H1 (cell line): ENCODE measurements at regions not wholly inside any gene's neighbourhood (a gene's known extent, or its start where the extent isn't known, plus 50 kb on each side); places are given as distances from the start of the nearest gene placed in this dataset.

Experiments
- CTCF ChIA-PET: fragments of 300-600 bp; sonication (Branson Sonifier 250); formaldehyde crosslinking; loops from one replicate; lab custom pipeline; 2021; ENCODE audit not compliant: partially characterized antibody; lab: Charles Lee
- POLR2A ChIA-PET: fragments of 300-600 bp; sonication (Branson Sonifier 250); formaldehyde crosslinking; loops from one replicate; lab custom pipeline; 2021; ENCODE audit warnings: inconsistent platforms; ENCODE audit not compliant: partially characterized antibody; lab: Charles Lee
- DNase-seq, 2 experiments: peaks; one replicate each; pipeline versions ENCODE4 v3.0.0 to v3.0.0-alpha.2; 2010 to 2022; ENCODE audit warnings: low spot score in 2 of 2, low read depth in 1 of 2, mixed read lengths in 1 of 2
- FAIRE-seq: peaks from 2 replicates; lab custom pipeline; 2011; peaks lifted over from hg19 to GRCh38; lab: Jason Lieb, UNC
- H2AFZ ChIP-seq: 2 replicates; pipeline ENCODE4 v1.8.1; 2012; ENCODE audit warnings: low read length, inconsistent platforms
- H2AK5ac ChIP-seq: 2 replicates; pipeline ENCODE4 v1.6.1; 2013; ENCODE audit warnings: low read depth, low read length
- H2BK120ac ChIP-seq: replicated peaks from 2 replicates; pipeline ENCODE3; 2013; ENCODE audit warnings: low read depth, low read length, inconsistent platforms
- H2BK12ac ChIP-seq: 2 replicates; pipeline ENCODE4 v1.6.1; 2013; ENCODE audit warnings: low read depth, low read length
- H2BK15ac ChIP-seq: 2 replicates; pipeline ENCODE4 v1.6.1; 2013; ENCODE audit warnings: low read length
- H2BK20ac ChIP-seq: 2 replicates; pipeline ENCODE4 v1.6.1; 2013; ENCODE audit warnings: low read length
- H2BK5ac ChIP-seq: 2 replicates; pipeline ENCODE4 v1.6.1; 2013; ENCODE audit warnings: low read depth, low read length
- H3K14ac ChIP-seq: 2 replicates; pipeline ENCODE4 v1.6.1; 2013; ENCODE audit warnings: inconsistent platforms; ENCODE audit not compliant: insufficient read length
- H3K18ac ChIP-seq: 2 replicates; pipeline ENCODE4 v1.6.1; 2013; ENCODE audit warnings: low read length; ENCODE audit errors: extremely low read depth
- H3K23ac ChIP-seq: 2 replicates; pipeline ENCODE4 v1.6.1; 2013; ENCODE audit warnings: inconsistent platforms; ENCODE audit not compliant: insufficient read length
- H3K23me2 ChIP-seq: 2 replicates; pipeline ENCODE4 v1.6.1; 2013; ENCODE audit warnings: low read depth, low read length
- H3K27ac ChIP-seq: 2 replicates; pipeline ENCODE4 v1.6.1; 2011; ENCODE audit warnings: low read depth, low read length, inconsistent platforms
- H3K27me3 ChIP-seq, 4 experiments: replicated peaks in 1 of 4; 1 replicate in 1 of 4; 2 replicates in 3 of 4; pipeline versions ENCODE4 v1.6.1 to v1.8.1; 2011 to 2013; ENCODE audit warnings: low read length in 3 of 4, mild to moderate bottlenecking in 3 of 4, inconsistent platforms in 2 of 4, mixed read lengths in 2 of 4, moderate library complexity in 1 of 4; ENCODE audit not compliant: control insufficient read depth in 3 of 4, insufficient read depth in 3 of 4; ENCODE audit errors: extremely low read depth in 1 of 4
- H3K36me3 ChIP-seq, 4 experiments: 2 replicates each; pipeline versions ENCODE4 v1.6.1 to v1.8.1; 2011 to 2013; ENCODE audit warnings: mild to moderate bottlenecking in 4 of 4, low read length in 3 of 4, moderate library complexity in 2 of 4, control low read depth in 1 of 4, inconsistent platforms in 1 of 4; ENCODE audit not compliant: insufficient read depth in 4 of 4, control insufficient read depth in 2 of 4
- H3K4ac ChIP-seq: replicated peaks from 2 replicates; pipeline ENCODE3; 2013; ENCODE audit warnings: low read length, low read depth, mixed read lengths, inconsistent platforms; ENCODE audit not compliant: insufficient read length
- H3K4me1 ChIP-seq, 4 experiments: replicated peaks in 1 of 4; 1 replicate in 1 of 4; 2 replicates in 3 of 4; pipeline versions ENCODE4 v1.6.1 to v1.8.1; 2011 to 2013; ENCODE audit warnings: low read length in 3 of 4, inconsistent platforms in 2 of 4, mixed read lengths in 1 of 4; ENCODE audit not compliant: insufficient read depth in 4 of 4, control insufficient read depth in 3 of 4
- H3K4me2 ChIP-seq, 2 experiments: 2 replicates each; pipeline versions ENCODE4 v1.6.1 to v1.8.1; 2011 to 2013; ENCODE audit warnings: low read depth in 2 of 2, low read length in 2 of 2, control low read depth in 1 of 2, inconsistent platforms in 1 of 2, mild to moderate bottlenecking in 1 of 2; ENCODE audit not compliant: insufficient read depth in 1 of 2
- H3K4me3 ChIP-seq, 4 experiments: fragments of 200-600, 300-600 bp in 1 of 4; sonication (generic), shearing (Covaris generic), sonication (Bioruptor Twin) in 1 of 4; 2 replicates each; pipeline versions ENCODE4 v1.5.1 to v1.8.1; 2011 to 2016; ENCODE audit warnings: low read length in 4 of 4, low read depth in 3 of 4, control low read depth in 2 of 4, inconsistent platforms in 2 of 4, mild to moderate bottlenecking in 2 of 4, mixed read lengths in 1 of 4, moderate library complexity in 1 of 4; ENCODE audit not compliant: insufficient read depth in 2 of 4; ENCODE audit errors: extremely low read depth in 1 of 4
- H3K56ac ChIP-seq: replicated peaks from 2 replicates; pipeline ENCODE3; 2013; ENCODE audit warnings: low read depth, mild to moderate bottlenecking, mixed read lengths, low read length, inconsistent platforms; ENCODE audit not compliant: insufficient read length
- H3K79me1 ChIP-seq: 2 replicates; pipeline ENCODE4 v1.6.1; 2013; ENCODE audit warnings: low read depth, low read length, control low read depth
- H3K79me2 ChIP-seq, 2 experiments: 2 replicates each; pipeline versions ENCODE4 v1.6.1 to v1.8.1; 2012 to 2013; ENCODE audit warnings: low read length in 2 of 2, mild to moderate bottlenecking in 2 of 2, inconsistent platforms in 1 of 2; ENCODE audit not compliant: insufficient read depth in 2 of 2, control insufficient read depth in 1 of 2
- H3K9ac ChIP-seq, 4 experiments: replicated peaks in 1 of 4; 1 replicate in 1 of 4; 2 replicates in 3 of 4; pipeline versions ENCODE4 v1.6.1 to v1.8.1; 2011 to 2013; ENCODE audit warnings: low read depth in 3 of 4, low read length in 3 of 4, control low read depth in 2 of 4, mild to moderate bottlenecking in 2 of 4, moderate library complexity in 2 of 4, inconsistent platforms in 1 of 4; ENCODE audit errors: extremely low read depth in 1 of 4
- H3K9me3 ChIP-seq, 2 experiments: 2 replicates each; pipeline versions ENCODE4 v1.6.1 to v1.8.1; 2012 to 2013; ENCODE audit warnings: mild to moderate bottlenecking in 2 of 2, moderate library complexity in 2 of 2, control low read depth in 1 of 2, inconsistent platforms in 1 of 2, low read depth in 1 of 2, low read length in 1 of 2, mixed read lengths in 1 of 2; ENCODE audit not compliant: insufficient read depth in 2 of 2
- H4K20me1 ChIP-seq, 2 experiments: replicated peaks in 1 of 2; 2 replicates each; pipeline versions ENCODE3 to v1.8.1; 2011 to 2013; ENCODE audit warnings: inconsistent platforms in 2 of 2, low read length in 2 of 2, mild to moderate bottlenecking in 1 of 2; ENCODE audit not compliant: insufficient read depth in 2 of 2, control insufficient read depth in 1 of 2
- H4K5ac ChIP-seq: 2 replicates; pipeline ENCODE4 v1.6.1; 2013; ENCODE audit warnings: low read length, low read depth, mixed read lengths, inconsistent platforms; ENCODE audit not compliant: insufficient read length
- H4K8ac ChIP-seq: 2 replicates; pipeline ENCODE4 v1.8.0; 2013; ENCODE audit warnings: mild to moderate bottlenecking, moderate library complexity, low read length, inconsistent platforms; ENCODE audit not compliant: insufficient read depth; ENCODE audit errors: extremely low read depth
- H4K91ac ChIP-seq: replicated peaks from 2 replicates; pipeline ENCODE3; 2013; ENCODE audit warnings: low read length, mixed read lengths, inconsistent platforms; ENCODE audit not compliant: insufficient read length
- HDAC6 ChIP-seq: IDR thresholded peaks from one replicate; pipeline ENCODE4 v1.7.1; 2012; ENCODE audit warnings: low read depth, mild to moderate bottlenecking, inconsistent platforms, low read length, moderate library complexity
- RXRA ChIP-seq: IDR thresholded peaks from 2 replicates; pipeline ENCODE4 v1.6.1; 2011; ENCODE audit warnings: low read depth, mild to moderate bottlenecking, low read length, moderate library complexity; ENCODE audit not compliant: insufficient read depth
- SUZ12 ChIP-seq: fragments of 200-600 bp; sonication (generic); IDR thresholded peaks from 2 replicates; pipeline ENCODE4 v1.6.1; 2012; ENCODE audit warnings: mild to moderate bottlenecking, inconsistent platforms, low read length, moderate library complexity, mixed read lengths
- TAF1 ChIP-seq: IDR thresholded peaks from 2 replicates; pipeline ENCODE4 v1.6.1; 2011; ENCODE audit warnings: mild to moderate bottlenecking, low read depth, low read length
- TAF7 ChIP-seq: optimal IDR thresholded peaks from 2 replicates; pipeline ENCODE3; 2011; ENCODE audit warnings: low read depth, mild to moderate bottlenecking, inconsistent platforms, low read length, moderate library complexity, borderline replicate concordance
- WGBS, 2 experiments: shearing (Covaris generic) in 1 of 2; methylation state at CpG; one replicate each; pipeline versions ENCODE4 v1.1.6 to v1.1.7; 2013 to 2015; ENCODE audit warnings: low lambda C conversion rate in 2 of 2, mixed read lengths in 2 of 2, inconsistent platforms in 1 of 2, low coverage in 1 of 2, missing lambda C conversion rate in 1 of 2; ENCODE audit not compliant: insufficient replicate concordance in 2 of 2, insufficient coverage in 1 of 2, insufficient read length in 1 of 2; ENCODE audit errors: extremely low coverage in 1 of 2, missing lambda C conversion rate in 1 of 2; 5-methylcytosine and 5-hydroxymethylcytosine counted together

GRCh38 chr15:88717382-88718031 is 78.7 kb downstream of the ISG20 start:
- no peak overlapping the region for H4K5ac ChIP-seq
- peak overlapping the region; percentile 62 for H2AFZ ChIP-seq
- H3K56ac ChIP-seq, result no peak overlapping the region
- H2AK5ac ChIP-seq, result no peak overlapping the region
- no peaks in the 10 kb centered on the region for H3K9me3 ChIP-seq
- no peak overlapping the region for H3K14ac ChIP-seq
- no peak overlapping the region for H3K4ac ChIP-seq
- TF ChIP-seq TAF7 (no peak), TAF1 (no peak), HDAC6 (no peak), RXRA (no peak), SUZ12 (no peak)
- H3K27me3 ChIP-seq, result peaks cover 0 to 2% (median 0%) of the 10 kb centered on the region in 4 experiments; a peak in 2 of 7 replicates
- H3K27ac ChIP-seq, result no peak overlapping the region
- WGBS, 2 experiments, result 79% methylated on average over 13 of the region's 13 CpGs; no CpG with 5 or more reads in 1 of the 2 experiments
- no peak overlapping the region for H2BK20ac ChIP-seq
- H4K20me1 ChIP-seq, result no peaks in the 10 kb centered on the region
- H3K18ac ChIP-seq, result no peak overlapping the region; the same call in 1 of the 2 replicates
- no peak overlapping the region for H3K4me3 ChIP-seq
- H3K23me2 ChIP-seq, result no peaks in the 10 kb centered on the region; the same call in 1 of the 2 replicates
- POLR2A ChIA-PET, result no interaction called here
- H3K79me1 ChIP-seq, result no peaks in the 10 kb centered on the region; the same call in 1 of the 2 replicates
- no peak overlapping the region; the same call in 1 of the 2 replicates for H4K8ac ChIP-seq
- H2BK5ac ChIP-seq, result no peak overlapping the region
- no peak overlapping the region for H3K9ac ChIP-seq
- no peak overlapping the region for H2BK120ac ChIP-seq
- CTCF ChIA-PET, result interaction anchor here (0.6 to 2.0 kb wide), 5 partner anchors 10 to 121 kb away, joined by 3 to 5 read pairs (median 3); no protein-coding TSS in a partner anchor
- H4K91ac ChIP-seq, result no peak overlapping the region
- 0 out of 2 replicates have a peak overlapping the region, but pooled peaks have one; percentile 5 for H2BK12ac ChIP-seq
- no peak overlapping the region for H2BK15ac ChIP-seq
- H3K23ac ChIP-seq, result no peak overlapping the region
- peaks cover 0 to 7% (median 2%) of the 10 kb centered on the region in 4 experiments; a peak in 2 of 7 replicates for H3K4me1 ChIP-seq
- H3K79me2 ChIP-seq, result no peaks in the 10 kb centered on the region
- peak overlapping the region in 1 of 2 experiments; percentile 5; a peak in 1 of 4 replicates for H3K4me2 ChIP-seq
- FAIRE-seq, result no peak
- H3K36me3 ChIP-seq, result no peaks in the 10 kb centered on the region
- DNase-seq, result no peak
